ENCODE measurements at regions not wholly inside any gene's neighbourhood (a gene's known extent, or its start where the extent isn't known, plus 50 kb on each side); places are given as distances from the start of the nearest gene placed in this dataset.
A peak's percentile ranks its signal among the peaks of the same experiment; 100 is the strongest.

- peak in 1 of 2 experiments; percentile 7 for DNase-seq
Measured at GRCh38 chr6:169960521-169960885, 209.1 kb downstream of the ERMARD start.

GRCh38 chr6:169960003-169960344 is 208.6 kb downstream of the ERMARD start:
- DNase-seq = peak in 1 of 2 experiments; percentile 5

GRCh38 chr6:169959136-169960002 is 207.9 kb downstream of the ERMARD start:
- peak; percentile 26 to 41 for DNase-seq

- peak in 1 of 2 experiments; percentile 10 for DNase-seq
Measured at GRCh38 chr6:169958510-169958909, 207.1 kb downstream of the ERMARD start.

GRCh38 chr6:169957351-169957963 is 206.0 kb downstream of the ERMARD start:
- peak in 1 of 2 experiments; percentile 1 for DNase-seq

- peak in 1 of 2 experiments; percentile 5 for DNase-seq
Measured at GRCh38 chr6:169956580-169956979, 205.2 kb downstream of the ERMARD start.

GRCh38 chr6:169955731-169956437 is 204.5 kb downstream of the ERMARD start:
- DNase-seq = peak in 1 of 2 experiments; percentile 3

GRCh38 chr6:169954977-169955376 is 203.6 kb downstream of the ERMARD start:
- no peak for DNase-seq

GRCh38 chr6:169953686-169954085 is 202.3 kb downstream of the ERMARD start:
- peak in 1 of 2 experiments; percentile 6 for DNase-seq

GRCh38 chr6:169950558-169950957 is 199.1 kb downstream of the ERMARD start:
- DNase-seq = peak; percentile 27 to 37

GRCh38 chr6:169949511-169950097 is 198.2 kb downstream of the ERMARD start:
- DNase-seq = no peak

GRCh38 chr6:169946971-169947370 is 195.5 kb downstream of the ERMARD start:
- DNase-seq = no peak

- DNase-seq = no peak
Measured at GRCh38 chr6:169945117-169945516, 193.7 kb downstream of the ERMARD start.

- DNase-seq = no peak
Measured at GRCh38 chr6:169944415-169944814, 193.0 kb downstream of the ERMARD start.

GRCh38 chr6:169944061-169944337 is 192.6 kb downstream of the ERMARD start:
- DNase-seq = no peak

GRCh38 chr6:169943241-169944060 is 192.0 kb downstream of the ERMARD start:
- no peak for DNase-seq

GRCh38 chr6:169942173-169942572 is 190.8 kb downstream of the ERMARD start:
- DNase-seq = no peak

- no peak for DNase-seq
Measured at GRCh38 chr6:169940481-169941271, 189.3 kb downstream of the ERMARD start.

GRCh38 chr6:169939554-169940164 is 188.2 kb downstream of the ERMARD start:
- DNase-seq = no peak

- no peak for DNase-seq
Measured at GRCh38 chr6:169938731-169939130, 187.3 kb downstream of the ERMARD start.

GRCh38 chr6:169938262-169938701 is 186.9 kb downstream of the ERMARD start:
- DNase-seq = no peak

Measured in activated T-cell treated with anti-CD3 and anti-CD28 coated beads, Interleukin-2, amount 50 U/mL, for 48 hours (primary cell).